Tongue (tissue), 1 donor: ENCODE measurements at regions not wholly inside any gene's neighbourhood (a gene's known extent, or its start where the extent isn't known, plus 50 kb on each side); places are given as distances from the start of the nearest gene placed in this dataset.
"Not testable (repeated sequence)": the region's sequence is repeated elsewhere in the genome, so short reads cannot be mapped to it uniquely, and the experiment has no call there.

Source experiments
- DNase-seq: peaks from one replicate; pipeline ENCODE4 v3.0.0-alpha.2; 2015

DNA sequence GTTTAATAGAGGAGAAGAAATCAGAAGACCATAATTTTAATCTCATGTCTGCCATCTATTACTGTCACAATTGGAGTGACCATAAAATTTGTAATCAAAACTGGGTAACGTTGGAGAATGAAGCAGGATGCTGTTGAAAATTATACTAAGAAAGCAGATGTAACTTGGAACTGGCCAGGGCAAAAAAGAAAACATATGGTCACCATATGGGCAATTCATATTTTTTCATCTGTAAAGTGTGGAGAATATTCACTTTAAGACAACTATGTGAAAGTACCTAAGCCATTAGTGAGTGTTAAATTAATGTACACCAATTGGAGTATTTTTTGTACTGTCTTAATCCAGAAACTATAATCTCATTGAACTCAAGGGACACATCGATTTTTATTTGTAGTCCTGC lies 1008.0 kb downstream of the GLUD2 start:
- peak; percentile 1 for DNase-seq

- no peak for DNase-seq
Observed at GRCh38 chrX:122055979-122056715, 1008.7 kb downstream of the GLUD2 start.

DNA sequence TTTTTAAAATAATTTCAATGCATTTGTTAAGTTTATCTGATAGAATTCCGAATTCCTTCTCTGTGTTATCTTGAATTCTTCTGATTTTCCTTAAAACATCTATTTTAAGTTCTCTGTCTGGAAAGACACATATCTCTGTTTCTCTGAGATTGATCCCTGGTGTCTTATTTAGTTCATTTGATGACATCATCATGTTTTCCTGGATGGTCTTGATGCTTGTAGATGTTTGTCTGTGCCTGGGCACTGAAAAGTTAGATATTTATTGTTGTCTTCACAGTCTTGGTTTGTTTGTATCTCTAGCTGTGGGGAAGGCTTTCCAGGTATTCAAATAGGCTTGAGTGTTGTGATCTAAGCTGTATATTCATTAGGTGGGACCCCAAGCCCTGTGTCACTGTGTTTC lies 1028.8 kb downstream of the GLUD2 start:
- no peak for DNase-seq

- no peak for DNase-seq
Observed at GRCh38 chrX:122078079-122078478, 1030.7 kb downstream of the GLUD2 start.

DNA sequence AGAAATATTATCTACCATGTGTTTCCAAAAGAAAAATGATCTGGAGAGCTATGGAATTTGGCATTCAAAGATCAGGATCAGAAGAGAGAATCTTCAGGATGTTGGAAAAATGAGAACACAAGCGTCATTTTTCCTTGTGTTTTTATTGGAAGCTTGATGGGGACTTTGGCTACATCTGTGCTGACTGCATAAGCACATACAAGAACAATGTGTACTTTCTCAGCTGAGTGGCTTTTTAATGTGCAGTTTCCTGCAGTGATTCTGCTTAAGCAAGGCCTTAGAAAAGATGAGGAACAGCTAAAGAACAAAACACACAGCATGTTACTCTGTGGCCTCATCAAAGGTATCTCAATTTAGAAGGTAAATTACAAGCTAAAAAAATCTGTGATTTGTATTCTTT lies 1039.9 kb downstream of the GLUD2 start:
- peak; percentile 7 for DNase-seq

DNA sequence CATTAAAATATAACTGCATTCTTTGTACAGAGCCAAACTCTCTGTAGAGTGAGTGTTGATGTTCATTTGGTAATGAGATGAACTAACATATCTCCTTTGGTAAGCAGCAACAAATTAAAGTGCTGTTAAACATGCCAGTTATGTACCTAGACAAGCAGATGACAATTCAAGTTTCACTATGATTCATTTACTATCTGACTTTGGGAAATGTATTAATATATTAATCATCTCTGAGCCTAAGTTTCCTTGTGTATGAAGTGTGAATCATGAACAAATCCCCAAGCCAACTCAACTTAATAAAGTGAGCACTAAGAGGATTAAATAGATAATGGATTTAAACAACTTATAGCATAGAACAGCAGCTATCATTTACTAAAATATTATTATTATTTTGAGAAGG lies 1044.2 kb downstream of the GLUD2 start:
- DNase-seq = no peak

GRCh38 chrX:122092360-122092759 lies 1045.0 kb downstream of the GLUD2 start:
- no peak for DNase-seq

DNA sequence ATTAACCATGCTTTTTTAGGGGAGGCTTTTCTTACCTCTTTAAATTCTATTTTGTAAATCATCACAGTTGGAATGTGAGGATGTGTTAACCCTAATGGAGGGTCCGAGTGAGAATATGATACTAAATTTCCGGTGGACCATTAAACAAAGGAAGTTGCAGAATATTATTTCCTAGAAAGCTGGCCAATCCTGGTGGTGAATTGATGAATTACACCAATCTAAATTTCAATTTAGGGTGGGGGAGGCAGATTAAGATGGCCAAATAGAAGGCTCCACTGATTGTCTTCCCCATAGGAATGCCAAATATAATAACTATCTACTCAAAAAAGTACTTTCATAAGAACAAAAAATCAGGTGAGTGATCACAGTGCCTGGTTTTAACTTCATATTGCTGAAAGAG lies 1045.6 kb downstream of the GLUD2 start:
- DNase-seq = no peak

DNA sequence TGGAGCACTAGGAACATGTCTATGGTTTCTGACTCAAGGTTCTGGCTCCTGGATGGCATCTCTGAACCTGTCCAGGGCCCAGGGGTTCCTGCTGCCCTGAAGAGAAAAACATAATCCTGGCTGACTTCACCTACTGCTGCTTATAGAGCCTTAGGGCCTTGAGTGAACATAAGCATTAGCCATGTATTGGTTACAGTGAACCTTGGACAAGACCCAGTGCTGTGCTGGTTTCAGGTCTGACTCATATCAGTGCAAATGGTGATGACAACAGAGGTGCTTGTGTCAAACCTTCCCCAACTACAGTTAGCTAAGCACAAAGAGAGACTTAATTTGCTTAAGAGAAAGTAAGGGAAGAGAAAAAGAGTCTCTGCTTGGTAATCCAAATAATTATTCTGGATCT lies 1047.2 kb downstream of the GLUD2 start:
- no peak for DNase-seq

DNA sequence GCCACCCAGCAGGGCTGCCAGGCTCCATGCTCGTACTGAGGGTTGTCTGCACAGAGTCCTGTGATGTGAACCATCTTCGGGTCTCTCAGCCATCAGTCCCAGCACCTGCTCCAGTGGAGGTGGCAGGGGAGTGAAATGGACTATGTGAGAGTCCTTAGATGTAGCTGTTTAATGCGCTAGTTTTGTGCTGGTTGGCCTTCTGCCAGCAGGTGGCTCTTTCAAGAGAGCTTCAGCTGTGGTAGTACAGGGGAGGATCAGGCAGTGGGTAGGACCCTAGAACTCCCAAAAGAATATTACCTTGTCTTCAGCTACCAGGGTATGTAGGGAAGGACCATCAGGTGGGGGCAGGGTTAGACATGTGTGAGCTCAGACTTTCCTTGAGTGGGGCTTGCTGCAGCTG lies 1066.0 kb downstream of the GLUD2 start:
- no peak for DNase-seq

- DNase-seq = no peak
Observed at GRCh38 chrX:122113896-122114295, 1066.5 kb downstream of the GLUD2 start.

- DNase-seq = no peak
Observed at GRCh38 chrX:122115604-122116003, 1068.2 kb downstream of the GLUD2 start.

DNA sequence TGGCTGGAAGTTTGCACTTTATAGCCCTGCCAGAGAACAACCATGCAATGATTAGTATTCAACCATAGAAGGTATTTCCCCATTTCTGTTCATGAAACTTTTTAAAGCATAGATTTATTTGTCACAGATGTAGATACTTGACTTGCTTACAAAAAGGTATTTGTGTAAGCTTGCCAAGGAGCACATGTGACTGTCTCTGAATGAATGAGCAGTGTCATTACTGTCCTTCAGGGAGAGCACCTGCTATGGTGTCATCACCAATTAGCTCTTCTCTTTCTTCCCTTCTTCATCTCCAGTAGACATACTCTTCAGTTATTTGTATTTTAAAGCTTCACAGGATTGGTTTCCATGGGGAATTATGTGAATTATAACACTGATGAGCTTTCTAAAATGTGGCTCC lies 1064.7 kb upstream of the GRIA3 start:
- no peak for DNase-seq

DNA sequence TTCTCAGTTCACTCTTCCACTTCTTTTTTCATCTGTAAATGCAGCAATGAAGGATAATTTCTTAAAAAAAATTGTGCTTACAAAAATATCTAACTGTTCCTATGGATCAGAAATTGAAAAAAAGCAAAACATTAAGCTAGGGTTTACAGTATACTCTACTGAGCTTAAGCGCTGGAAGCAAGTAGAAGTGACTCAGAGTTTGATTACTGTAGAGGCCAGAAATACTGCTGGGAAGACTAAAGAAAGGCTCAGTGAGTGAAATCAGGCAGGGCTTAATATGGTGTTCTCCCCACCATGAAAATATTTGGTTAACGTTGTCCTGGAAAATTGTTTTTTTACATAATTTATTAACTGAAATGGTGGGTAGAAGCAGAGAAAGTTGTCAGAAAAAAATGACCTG lies 1061.8 kb upstream of the GRIA3 start:
- DNase-seq = no peak

DNA sequence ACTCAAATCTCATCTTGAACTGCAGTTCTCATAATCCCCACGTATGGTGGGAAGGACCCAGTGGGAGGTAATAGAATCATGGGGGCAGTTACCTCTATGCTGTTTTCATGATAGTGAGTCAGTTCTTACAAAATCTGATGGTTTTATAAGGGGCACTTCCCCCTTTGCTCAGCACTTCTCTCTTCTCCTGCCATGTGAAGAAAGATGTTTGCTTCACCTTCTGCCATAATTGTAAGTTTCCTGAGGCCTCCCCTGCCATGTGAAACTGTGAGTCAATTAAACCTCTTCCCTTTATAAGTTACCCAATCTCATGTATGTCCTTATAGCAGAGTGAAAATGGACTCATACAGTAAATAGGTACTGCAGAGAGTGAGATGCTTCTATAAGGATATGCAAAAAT lies 1050.6 kb upstream of the GRIA3 start:
- DNase-seq = no peak

GRCh38 chrX:122134291-122134690 lies 1049.8 kb upstream of the GRIA3 start:
- DNase-seq = no peak

GRCh38 chrX:122135070-122135469 lies 1049.0 kb upstream of the GRIA3 start:
- no peak for DNase-seq

GRCh38 chrX:122140219-122140618 lies 1043.9 kb upstream of the GRIA3 start:
- DNase-seq = not testable (repeated sequence)

- DNase-seq = no peak
Observed at GRCh38 chrX:122154019-122154418, 1030.1 kb upstream of the GRIA3 start.

- no peak for DNase-seq
Observed at GRCh38 chrX:122168241-122168640, 1015.8 kb upstream of the GRIA3 start.

DNA sequence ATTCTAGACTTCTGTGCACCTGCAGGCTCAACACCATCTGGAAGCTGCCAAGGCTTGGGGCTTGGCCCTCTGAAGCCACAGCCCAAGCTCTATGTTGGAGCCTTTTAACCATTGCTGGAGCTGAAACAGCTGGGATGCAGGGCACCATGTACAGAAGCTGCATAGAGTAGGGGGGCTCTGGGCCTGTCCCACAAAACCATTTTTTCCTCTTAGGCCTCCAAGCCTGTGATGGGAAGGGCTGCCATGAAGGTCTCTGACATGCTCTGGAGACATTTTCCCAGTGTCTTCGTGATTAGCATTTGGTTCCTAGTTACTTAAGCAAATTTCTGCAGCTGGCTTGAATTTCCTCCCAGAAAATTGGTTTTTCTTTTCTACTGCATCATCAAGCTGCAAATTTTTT lies 999.3 kb upstream of the GRIA3 start:
- no peak for DNase-seq

- no peak for DNase-seq
Observed at GRCh38 chrX:122187069-122187713, 996.9 kb upstream of the GRIA3 start.

- DNase-seq = no peak
Observed at GRCh38 chrX:122188751-122189150, 995.3 kb upstream of the GRIA3 start.

GRCh38 chrX:122196343-122196742 lies 987.7 kb upstream of the GRIA3 start:
- DNase-seq = no peak
